HG02763 (cell line): ENCODE measurements at regions not wholly inside any gene's neighbourhood (a gene's known extent, or its start where the extent isn't known, plus 50 kb on each side); places are given as distances from the start of the nearest gene placed in this dataset.
"Not testable (repeated sequence)": the region's sequence is repeated elsewhere in the genome, so short reads cannot be mapped to it uniquely, and the experiment has no call there.

Source experiments
- ATAC-seq: cut with Tn5 transposase; IDR thresholded peaks from one replicate; pipeline ENCODE4 v1.9.1; 2021; ENCODE audit warnings: mild to moderate bottlenecking, moderate library complexity; ENCODE audit not compliant: unreplicated experiment

DNA sequence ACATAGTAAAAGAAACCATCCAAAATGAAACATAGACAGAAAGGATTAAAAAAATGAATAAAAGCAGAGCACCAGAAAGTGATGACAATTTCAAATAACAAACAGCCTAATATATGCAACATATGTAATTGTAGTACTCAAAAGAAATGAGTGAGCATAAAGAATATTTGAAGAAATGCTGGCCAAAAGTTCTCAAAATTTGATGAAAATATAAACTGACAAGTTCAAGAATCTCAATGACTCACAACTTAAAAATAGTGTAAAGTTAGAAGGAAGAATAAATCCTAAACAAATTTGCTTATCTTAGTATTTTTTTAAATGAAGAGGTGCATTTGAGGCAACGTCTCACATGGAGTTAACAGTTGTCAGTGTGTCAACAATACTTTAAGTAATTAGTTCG is 498.9 kb downstream of the SLC6A15 start:
- ATAC-seq, result no peak

- ATAC-seq, result no peak
Observed at GRCh38 chr12:84412226-84412625, 500.4 kb downstream of the SLC6A15 start.

- ATAC-seq, result no peak
Observed at GRCh38 chr12:84411031-84411430, 501.6 kb downstream of the SLC6A15 start.

DNA sequence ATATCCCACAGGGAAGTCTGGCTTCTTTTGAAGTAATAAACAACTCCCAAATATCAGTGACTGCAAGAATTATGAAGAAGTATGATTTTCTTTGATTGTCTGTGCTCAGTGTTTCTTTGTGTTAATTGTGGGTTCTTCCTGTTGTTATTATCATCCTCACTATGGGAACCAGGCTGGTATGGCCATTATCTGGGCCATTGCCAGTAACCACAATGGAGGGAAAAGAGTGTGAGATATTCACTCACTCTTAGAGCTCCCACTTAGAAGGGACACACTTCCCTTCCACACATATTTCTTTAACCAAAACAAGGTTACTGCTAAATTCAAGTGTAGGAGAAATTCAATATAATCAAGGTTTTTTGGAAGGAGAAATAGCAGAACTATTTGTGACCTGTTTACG is 503.7 kb downstream of the SLC6A15 start:
- ATAC-seq, result no peak

- not testable (repeated sequence) for ATAC-seq
Observed at GRCh38 chr12:84406720-84407119, 505.9 kb downstream of the SLC6A15 start.

- ATAC-seq, result no peak
Observed at GRCh38 chr12:84397846-84398245, 514.8 kb downstream of the SLC6A15 start.

- no peak for ATAC-seq
Observed at GRCh38 chr12:84397263-84397662, 515.3 kb downstream of the SLC6A15 start.

- ATAC-seq, result not testable (repeated sequence)
Observed at GRCh38 chr12:84391176-84391575, 521.4 kb downstream of the SLC6A15 start.

DNA sequence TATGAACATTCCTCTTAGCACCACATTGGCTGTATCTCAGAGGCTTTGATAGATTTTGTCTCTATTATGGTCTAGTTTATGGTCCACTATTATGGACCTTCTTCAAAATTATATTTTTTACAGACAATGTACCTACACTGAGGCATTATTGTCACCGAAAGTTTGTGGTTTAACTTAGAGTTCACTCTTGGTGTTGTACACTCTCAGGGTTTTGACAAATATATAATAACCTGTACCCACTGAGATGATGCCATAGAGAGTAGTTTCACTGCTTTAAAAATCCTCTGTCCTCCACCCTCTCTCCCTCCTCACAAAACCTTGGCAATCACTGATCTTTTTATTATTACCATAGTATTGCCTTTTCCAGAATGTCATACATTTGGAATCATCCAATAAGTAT is 528.2 kb downstream of the SLC6A15 start:
- ATAC-seq, result no peak

GRCh38 chr12:84382486-84382885 is 530.1 kb downstream of the SLC6A15 start:
- not testable (repeated sequence) for ATAC-seq

DNA sequence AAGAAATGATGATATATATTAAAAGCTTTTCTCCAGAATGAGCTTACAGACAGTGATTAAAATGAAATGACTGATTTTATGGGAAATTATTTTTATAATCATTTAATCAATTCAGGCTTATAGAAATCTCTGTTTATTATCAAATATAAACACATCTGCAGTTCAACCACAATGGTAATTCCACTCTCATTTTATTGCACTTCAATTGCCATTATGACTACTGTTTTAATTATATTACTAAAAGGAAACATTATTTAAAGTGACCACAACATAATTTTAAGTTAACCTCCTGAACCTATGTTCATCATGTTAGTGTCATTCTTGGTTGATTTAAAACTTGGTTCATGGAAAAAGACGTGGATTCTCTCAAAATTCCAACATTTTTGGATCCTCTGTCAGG is 536.3 kb downstream of the SLC6A15 start:
- ATAC-seq, result no peak

DNA sequence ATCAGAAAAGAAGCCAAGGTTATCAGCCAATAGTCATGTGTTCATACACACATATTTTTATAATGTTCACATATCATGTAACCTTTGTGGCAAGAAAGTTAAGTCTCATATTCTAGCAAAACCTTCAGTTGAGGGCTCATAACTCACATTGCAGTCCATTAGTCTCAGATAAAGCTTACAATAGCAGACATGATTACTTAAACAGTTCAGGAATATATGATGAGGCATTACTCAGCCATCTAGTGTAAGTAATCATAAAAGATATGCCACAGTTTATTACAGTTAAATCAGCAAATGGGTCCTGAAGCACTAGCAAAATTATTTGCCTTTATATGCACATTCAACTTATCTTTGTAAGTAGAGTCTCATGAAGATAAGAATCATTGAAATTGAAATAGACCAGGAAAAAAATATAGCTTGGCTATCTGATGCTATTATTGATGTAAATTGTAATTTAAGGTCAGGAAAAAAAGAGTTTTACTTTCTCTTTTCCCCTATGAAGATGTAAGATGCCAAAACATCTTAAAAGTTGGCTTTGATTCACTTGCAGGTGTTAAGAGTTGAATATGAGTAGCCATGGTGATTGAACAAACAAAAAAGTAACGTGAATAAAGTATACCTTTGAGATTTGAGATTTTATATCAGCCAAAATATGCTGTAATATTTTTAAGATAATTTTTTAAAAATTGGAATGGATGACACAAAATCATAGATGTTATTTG is 537.0 kb downstream of the SLC6A15 start:
- no peak for ATAC-seq

DNA sequence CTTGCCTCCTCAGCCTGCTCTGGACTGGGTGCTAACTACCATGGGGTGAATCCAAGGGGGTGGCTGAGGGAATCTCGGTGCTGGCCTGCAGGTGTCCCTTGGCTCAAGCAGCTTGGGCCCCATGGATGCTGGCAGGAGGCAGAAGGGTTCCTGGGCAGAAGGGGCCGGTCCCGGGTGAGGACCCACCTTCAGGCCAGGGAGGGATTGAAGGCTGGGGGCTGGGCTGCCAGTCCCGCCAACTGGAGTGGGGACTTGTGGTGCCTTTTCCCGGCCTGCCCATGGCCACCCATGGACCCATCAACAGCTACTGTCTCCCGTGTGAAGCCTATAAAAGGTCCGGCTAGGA is 550.1 kb downstream of the SLC6A15 start:
- ATAC-seq, result no peak

DNA sequence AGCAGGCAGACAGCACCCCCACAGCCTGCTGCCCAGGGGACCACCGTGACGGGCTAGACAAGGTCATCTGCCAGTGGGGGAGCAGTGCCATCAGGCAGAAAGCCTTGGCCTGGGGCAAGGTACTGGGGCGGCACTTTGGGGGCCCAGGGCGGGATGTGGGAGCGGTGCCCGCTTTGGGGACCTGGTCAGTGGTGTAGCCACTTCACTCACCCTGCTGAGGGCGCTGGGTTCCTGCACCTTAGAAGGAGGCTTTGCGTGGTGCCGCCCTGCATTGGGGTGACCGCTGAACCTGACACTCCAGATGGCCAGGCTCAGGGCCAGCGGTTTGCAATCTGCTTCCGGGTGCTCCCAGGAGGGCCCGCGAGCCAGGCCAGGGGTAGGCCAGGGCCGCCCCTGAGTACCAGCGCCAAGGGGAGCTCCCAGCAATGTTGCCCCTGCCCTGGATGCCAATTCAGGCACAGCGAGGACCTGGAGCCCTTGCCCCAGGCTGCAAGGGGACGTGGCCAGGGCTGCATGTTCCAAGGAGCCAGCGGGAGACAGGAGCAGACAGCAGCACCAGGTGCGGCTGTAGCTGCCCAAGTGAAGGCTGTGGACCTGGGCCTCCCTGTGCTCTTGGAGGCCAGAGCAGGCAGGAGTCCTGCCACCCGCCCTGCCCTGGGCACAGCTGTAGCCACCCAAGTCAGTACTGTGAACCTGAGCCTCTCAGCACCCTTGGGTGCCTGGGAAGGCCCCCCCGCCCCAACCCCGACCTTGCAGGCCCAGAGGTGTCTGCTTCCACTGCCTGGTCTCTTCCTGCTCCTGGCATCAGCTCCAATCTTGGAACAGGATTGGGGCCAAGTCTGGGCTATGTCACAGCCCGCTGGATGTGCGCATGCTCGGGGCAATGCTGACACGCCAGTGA is 550.7 kb downstream of the SLC6A15 start:
- ATAC-seq, result no peak

DNA sequence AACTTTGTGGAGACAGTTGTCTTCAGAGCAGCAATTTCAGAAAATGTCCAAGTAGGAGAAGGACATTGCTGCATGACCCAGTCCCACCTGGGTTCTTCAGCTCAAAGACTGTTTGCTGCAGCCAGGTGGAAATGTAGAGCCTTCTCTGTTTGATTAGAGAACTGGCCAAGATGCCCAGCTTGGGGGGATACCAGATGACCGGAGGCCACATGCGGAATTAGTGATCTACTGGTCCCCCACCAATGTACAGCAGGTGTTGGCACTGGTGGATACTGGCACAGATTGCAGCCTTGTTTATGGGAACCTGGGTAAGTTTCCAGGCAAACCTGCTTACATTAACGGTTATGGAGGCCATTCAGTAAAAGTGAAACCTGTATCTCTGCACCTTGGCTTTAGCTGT is 555.3 kb downstream of the SLC6A15 start:
- no peak for ATAC-seq

GRCh38 chr12:84356224-84356623 is 556.4 kb downstream of the SLC6A15 start:
- ATAC-seq, result no peak

GRCh38 chr12:84355561-84355960 is 557.0 kb downstream of the SLC6A15 start:
- ATAC-seq, result no peak

DNA sequence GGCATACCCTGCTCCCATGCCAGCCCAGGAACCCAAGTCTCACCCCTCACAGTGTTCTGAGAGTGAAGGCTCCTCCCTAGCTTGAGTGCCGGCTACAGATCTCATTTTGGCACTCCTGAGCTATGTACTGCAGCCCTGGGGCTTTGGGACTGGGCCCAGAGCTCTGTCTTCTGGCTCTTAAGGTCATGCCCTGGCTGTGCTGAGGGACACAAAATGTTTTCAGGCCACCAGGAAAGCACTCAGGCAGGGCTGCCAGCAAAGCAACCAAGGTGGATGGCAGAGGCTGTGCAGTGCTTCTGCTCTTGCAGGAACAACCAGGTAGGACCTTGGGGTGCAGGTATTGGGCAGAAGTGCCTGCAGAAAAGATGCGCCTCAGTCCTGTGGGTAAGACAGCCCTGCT is 564.0 kb downstream of the SLC6A15 start:
- ATAC-seq, result no peak

GRCh38 chr12:84341467-84342193 is 571.0 kb downstream of the SLC6A15 start:
- ATAC-seq, result no peak

- ATAC-seq, result no peak
Observed at GRCh38 chr12:84336231-84336630, 576.4 kb downstream of the SLC6A15 start.

GRCh38 chr12:84329938-84330337 is 582.7 kb downstream of the SLC6A15 start:
- ATAC-seq, result no peak

GRCh38 chr12:84315926-84316325 is 596.7 kb downstream of the SLC6A15 start:
- no peak for ATAC-seq
